ENCODE measurements at regions not wholly inside any gene's neighbourhood (a gene's known extent, or its start where the extent isn't known, plus 50 kb on each side); places are given as distances from the start of the nearest gene placed in this dataset.

GRCh38 chr18:55095584-55095983 lies 136.3 kb upstream of the CCDC68 start:
- DNase-seq = no peak
- Histone ChIP-seq H3K9ac (ENCODE audit: insufficient read depth, low read length, poor library complexity, severe bottlenecking) (no peak overlapping the region), H3K36me3 (replicated peaks in 1 of 2; ENCODE audit: control insufficient read depth in 1 of 2, insufficient read depth in 2 of 2, low read length in 2 of 2) (no peaks in the 10 kb centered on the region), H3K9me3 (replicated peaks in 1 of 2; ENCODE audit: control insufficient read depth in 1 of 2, insufficient read depth in 1 of 2, low read length in 2 of 2) (no peaks in the 10 kb centered on the region), H3K27me3 (ENCODE audit: control insufficient read depth in 2 of 2, insufficient read depth in 2 of 2, low read length in 2 of 2) (peaks cover 0 to 2% of the 10 kb centered on the region in 2 donors), H3K27ac (ENCODE audit: low read depth in 1 of 2, low read length in 2 of 2) (no peak overlapping the region), H3K4me1 (ENCODE audit: control insufficient read depth in 1 of 2, insufficient read depth in 2 of 2, low read length in 2 of 2) (no peaks in the 10 kb centered on the region), H4K20me1 (ENCODE audit: insufficient read depth, low read length) (no peaks in the 10 kb centered on the region), H3K79me2 (ENCODE audit: insufficient read depth, low read length) (no peaks in the 10 kb centered on the region), H2AFZ (ENCODE audit: insufficient read depth, low read depth, low read length, poor library complexity, severe bottlenecking) (no peak overlapping the region), H3K4me2 (replicated peaks; ENCODE audit: extremely low read depth, low read length, poor library complexity, severe bottlenecking) (no peak overlapping the region), H3K4me3 (replicated peaks in 1 of 3; ENCODE audit: low read depth in 2 of 3, low read length in 3 of 3) (no peak overlapping the region)
- no peaks in the 10 kb centered on the region for H3K4me1 Mint-ChIP-seq
- no peak for TF ChIP-seq CTCF (IDR thresholded peaks at IDR 0.05)
- WGBS (ENCODE audit: insufficient coverage) = 83% methylated on average over 2 of the region's 3 CpGs
- peaks cover 0 to 2% (median 1%) of the 10 kb centered on the region in 3 donors for H3K27me3 Mint-ChIP-seq (ENCODE audit: low read depth in 3 of 3)
- no peak overlapping the region for H3K27ac Mint-ChIP-seq
- H3K9me3 Mint-ChIP-seq = peaks cover 0 to 2% (median 0%) of the 10 kb centered on the region in 7 donors
- H3K36me3 Mint-ChIP-seq = no peaks in the 10 kb centered on the region
- no peak overlapping the region for H3K4me3 Mint-ChIP-seq
- intact Hi-C loops (cut with micrococcal nuclease) = no loop called here

- Mint-ChIP-seq H3K4me1 (no peaks in the 10 kb centered on the region), H3K27ac (no peak overlapping the region), H3K9me3 (peaks cover 0 to 2% (median 0%) of the 10 kb centered on the region in 7 donors), H3K36me3 (no peaks in the 10 kb centered on the region), H3K27me3 (ENCODE audit: low read depth in 3 of 3) (peaks cover 0 to 2% (median 1%) of the 10 kb centered on the region in 3 donors), H3K4me3 (no peak overlapping the region)
- H3K9me3 ChIP-seq (replicated peaks in 1 of 2; ENCODE audit: control insufficient read depth in 1 of 2, insufficient read depth in 1 of 2, low read length in 2 of 2) = no peaks in the 10 kb centered on the region
- no peak overlapping the region for H3K4me2 ChIP-seq (replicated peaks; ENCODE audit: extremely low read depth, low read length, poor library complexity, severe bottlenecking)
- H4K20me1 ChIP-seq (ENCODE audit: insufficient read depth, low read length) = no peaks in the 10 kb centered on the region
- H3K27me3 ChIP-seq (ENCODE audit: control insufficient read depth in 2 of 2, insufficient read depth in 2 of 2, low read length in 2 of 2) = peaks cover 0 to 2% of the 10 kb centered on the region in 2 donors
- no peak overlapping the region for H3K4me3 ChIP-seq (replicated peaks in 1 of 3; ENCODE audit: low read depth in 2 of 3, low read length in 3 of 3)
- no peak overlapping the region for H2AFZ ChIP-seq (ENCODE audit: insufficient read depth, low read depth, low read length, poor library complexity, severe bottlenecking)
- no peaks in the 10 kb centered on the region for H3K4me1 ChIP-seq (ENCODE audit: control insufficient read depth in 1 of 2, insufficient read depth in 2 of 2, low read length in 2 of 2)
- H3K9ac ChIP-seq (ENCODE audit: insufficient read depth, low read length, poor library complexity, severe bottlenecking) = no peak overlapping the region
- no peak for TF ChIP-seq CTCF (IDR thresholded peaks at IDR 0.05)
- no peaks in the 10 kb centered on the region for H3K79me2 ChIP-seq (ENCODE audit: insufficient read depth, low read length)
- DNase-seq = no peak
- intact Hi-C loops (cut with micrococcal nuclease) = no loop called here
- no peak overlapping the region for H3K27ac ChIP-seq (ENCODE audit: low read depth in 1 of 2, low read length in 2 of 2)
- no peaks in the 10 kb centered on the region for H3K36me3 ChIP-seq (replicated peaks in 1 of 2; ENCODE audit: control insufficient read depth in 1 of 2, insufficient read depth in 2 of 2, low read length in 2 of 2)
These were observed 134.5 kb upstream of the CCDC68 start for GRCh38 chr18:55093808-55094207.

Measured in CD14-positive monocyte (primary cell).